BJ (cell line): ENCODE measurements at regions not wholly inside any gene's neighbourhood (a gene's known extent, or its start where the extent isn't known, plus 50 kb on each side); places are given as distances from the start of the nearest gene placed in this dataset.

Experiments
- CTCF ChIA-PET: fragments of 350-600 bp; formaldehyde crosslinking; extraction: SDS; loops from one replicate; lab custom pipeline; 2021; ENCODE audit warnings: antibody characterized with exemption, inconsistent platforms; lab: Yijun Ruan, JAX
- POLR2A ChIA-PET: fragments of 300-600 bp; sonication (Branson Sonifier 250); formaldehyde crosslinking; extraction: SDS; loops from one replicate; lab custom pipeline; 2021; ENCODE audit warnings: antibody characterized with exemption; lab: Charles Lee
- DNase-seq: peaks from one replicate; pipeline ENCODE4 v3.0.0-alpha.2; 2011; ENCODE audit warnings: low read depth
- H3K27me3 ChIP-seq: 2 replicates; pipeline ENCODE4 v1.6.0; 2011; ENCODE audit warnings: low read length; ENCODE audit not compliant: control insufficient read depth, insufficient read depth
- H3K36me3 ChIP-seq: 2 replicates; pipeline ENCODE4 v1.5.1; 2011; ENCODE audit warnings: low read length; ENCODE audit not compliant: control insufficient read depth, insufficient read depth
- H3K4me3 ChIP-seq: 2 replicates; pipeline ENCODE4 v1.5.1; 2011; ENCODE audit warnings: low read depth, mild to moderate bottlenecking, control low read depth, low read length
- TF ChIP-seq, protein P1 (sequence below): IDR thresholded peaks from 2 replicates; pipeline ENCODE4 v1.5.1; 2011; ENCODE audit warnings: low read depth, mild to moderate bottlenecking, control low read depth, inconsistent platforms, low read length, moderate library complexity; ENCODE audit not compliant: insufficient read depth

DNA sequence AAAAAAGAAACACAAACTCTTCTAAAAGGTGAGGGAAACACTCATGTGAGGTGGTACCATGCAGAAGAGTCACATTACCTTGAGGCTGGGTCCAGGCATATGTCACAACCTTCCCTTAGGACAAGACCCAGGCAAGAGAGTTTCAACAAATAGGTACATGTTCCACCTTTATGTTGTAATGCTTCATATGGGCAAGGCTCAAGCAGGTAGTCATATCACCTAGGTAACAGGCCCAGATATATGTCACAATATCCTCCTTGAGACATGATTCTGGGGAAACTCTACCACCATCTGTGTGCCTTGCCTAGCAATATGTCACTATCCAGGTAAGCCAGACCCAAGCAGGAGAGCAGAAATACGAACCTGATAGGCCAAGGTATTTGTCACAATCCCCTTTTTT lies 892.2 kb upstream of the AMELY start:
- no peak for DNase-seq
- H3K4me3 ChIP-seq: no peak overlapping the region
- H3K27me3 ChIP-seq: no peaks in the 10 kb centered on the region
- POLR2A ChIA-PET: no interaction called here
- H3K36me3 ChIP-seq: no peaks in the 10 kb centered on the region
- TF ChIP-seq, protein P1, sequence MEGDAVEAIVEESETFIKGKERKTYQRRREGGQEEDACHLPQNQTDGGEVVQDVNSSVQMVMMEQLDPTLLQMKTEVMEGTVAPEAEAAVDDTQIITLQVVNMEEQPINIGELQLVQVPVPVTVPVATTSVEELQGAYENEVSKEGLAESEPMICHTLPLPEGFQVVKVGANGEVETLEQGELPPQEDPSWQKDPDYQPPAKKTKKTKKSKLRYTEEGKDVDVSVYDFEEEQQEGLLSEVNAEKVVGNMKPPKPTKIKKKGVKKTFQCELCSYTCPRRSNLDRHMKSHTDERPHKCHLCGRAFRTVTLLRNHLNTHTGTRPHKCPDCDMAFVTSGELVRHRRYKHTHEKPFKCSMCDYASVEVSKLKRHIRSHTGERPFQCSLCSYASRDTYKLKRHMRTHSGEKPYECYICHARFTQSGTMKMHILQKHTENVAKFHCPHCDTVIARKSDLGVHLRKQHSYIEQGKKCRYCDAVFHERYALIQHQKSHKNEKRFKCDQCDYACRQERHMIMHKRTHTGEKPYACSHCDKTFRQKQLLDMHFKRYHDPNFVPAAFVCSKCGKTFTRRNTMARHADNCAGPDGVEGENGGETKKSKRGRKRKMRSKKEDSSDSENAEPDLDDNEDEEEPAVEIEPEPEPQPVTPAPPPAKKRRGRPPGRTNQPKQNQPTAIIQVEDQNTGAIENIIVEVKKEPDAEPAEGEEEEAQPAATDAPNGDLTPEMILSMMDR: no peak
- CTCF ChIA-PET: no interaction called here

DNA sequence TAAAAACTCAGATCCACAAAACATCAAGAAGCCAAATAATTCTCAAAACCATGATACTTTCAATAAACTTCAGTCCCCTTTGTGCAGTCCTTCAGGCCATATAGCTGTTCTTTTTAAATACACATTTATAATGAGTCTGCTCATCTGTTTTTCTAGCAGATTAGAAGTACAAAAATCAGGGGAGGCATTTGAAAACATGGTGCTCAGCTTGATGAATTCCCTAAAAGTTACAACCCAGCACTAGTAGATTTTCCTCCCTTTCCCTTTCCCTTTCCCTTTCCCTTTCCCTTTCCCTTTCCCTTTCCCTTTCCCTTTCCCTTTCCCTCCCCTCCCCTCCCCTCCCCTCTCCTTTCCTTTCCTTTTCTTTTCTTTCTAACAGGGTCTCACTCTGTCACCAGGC lies 884.6 kb upstream of the AMELY start:
- H3K27me3 ChIP-seq: no peaks in the 10 kb centered on the region
- TF ChIP-seq, protein P1: no peak
- H3K4me3 ChIP-seq: no peak overlapping the region
- no peaks in the 10 kb centered on the region for H3K36me3 ChIP-seq
- no peak for DNase-seq
- ChIA-PET CTCF (no interaction called here), POLR2A (no interaction called here)

DNA sequence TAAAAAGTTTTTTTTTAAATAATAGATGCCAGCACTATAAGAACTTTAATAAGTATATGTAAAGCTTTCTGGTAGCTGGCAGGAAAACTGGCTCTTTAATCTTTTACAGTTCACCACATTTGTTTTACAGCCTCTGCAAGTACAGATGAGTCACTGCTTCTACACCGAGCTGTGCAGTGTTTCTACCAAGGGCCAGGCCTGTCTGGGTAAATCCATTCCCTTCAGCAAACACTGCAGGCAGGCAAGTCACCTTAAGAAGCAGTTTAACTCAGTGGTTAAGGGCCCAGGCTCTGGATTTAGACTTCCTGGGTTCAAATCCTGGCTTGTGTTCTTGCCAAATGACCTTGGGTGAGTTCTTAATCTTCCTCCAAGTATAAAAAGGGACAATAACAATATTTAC lies 882.9 kb upstream of the AMELY start:
- peak; percentile 26 for DNase-seq
- Histone ChIP-seq H3K36me3 (no peaks in the 10 kb centered on the region), H3K27me3 (no peaks in the 10 kb centered on the region), H3K4me3 (no peak overlapping the region)
- ChIA-PET POLR2A (no interaction called here), CTCF (no interaction called here)
- TF ChIP-seq, protein P1: no peak

DNA sequence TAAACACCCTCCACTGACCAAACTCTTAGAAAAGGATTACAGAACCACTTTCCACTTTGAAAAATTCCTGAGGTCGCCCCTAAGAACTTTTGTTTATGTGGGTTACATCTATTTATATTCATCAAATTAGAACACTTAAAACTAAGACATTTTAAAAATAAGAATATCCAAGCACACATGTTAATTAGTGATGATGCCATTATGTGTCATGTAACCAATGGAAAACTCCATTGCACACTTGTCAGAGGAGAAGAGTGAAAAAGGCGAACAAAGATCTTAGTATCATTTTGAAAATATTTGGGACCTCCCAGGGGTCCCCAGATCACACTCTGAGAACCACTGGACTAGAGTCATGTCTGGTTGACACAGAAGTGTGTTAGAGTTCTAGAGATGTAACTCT lies 882.4 kb upstream of the AMELY start:
- TF ChIP-seq, protein P1: no peak

DNA sequence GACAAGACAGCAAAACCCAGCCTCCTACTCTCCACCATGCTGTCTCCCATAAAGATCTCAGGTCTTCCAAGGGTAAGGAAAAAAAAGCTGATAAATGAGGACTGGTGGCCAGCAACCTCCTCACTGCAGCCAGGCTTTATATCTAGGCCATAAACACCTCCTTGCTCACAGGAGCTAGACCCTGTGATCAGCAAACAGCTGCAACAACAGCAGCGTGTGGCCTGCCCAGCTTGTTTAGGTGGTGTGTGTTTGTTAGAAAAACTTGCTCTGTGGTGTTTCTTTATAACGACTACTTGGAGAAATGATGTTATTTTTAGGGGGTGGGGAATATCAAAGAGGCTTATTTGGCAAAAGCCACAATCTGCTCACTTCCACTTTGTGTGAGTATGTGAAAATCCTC lies 880.9 kb upstream of the AMELY start:
- no peaks in the 10 kb centered on the region for H3K36me3 ChIP-seq
- TF ChIP-seq, protein P1: no peak
- H3K27me3 ChIP-seq: no peaks in the 10 kb centered on the region
- no peak for DNase-seq
- ChIA-PET POLR2A (no interaction called here), CTCF (interaction anchor here (1.3 kb wide), 1 partner anchor 9 kb away, joined by 3 read pairs; no protein-coding TSS in a partner anchor)
- no peak overlapping the region for H3K4me3 ChIP-seq

More for the DNA sequence above, 882.4 kb upstream of the AMELY start:
- ChIA-PET CTCF (no interaction called here), POLR2A (no interaction called here)
- Histone ChIP-seq H3K4me3 (no peak overlapping the region), H3K27me3 (no peaks in the 10 kb centered on the region), H3K36me3 (no peaks in the 10 kb centered on the region)
- DNase-seq: no peak
